Colonic mucosa (tissue), 4 donors: ENCODE measurements at regions not wholly inside any gene's neighbourhood (a gene's known extent, or its start where the extent isn't known, plus 50 kb on each side); places are given as distances from the start of the nearest gene placed in this dataset. TPM values are rescaled to one million over a fixed set of nuclear protein-coding genes. Genes with fewer than 3 reads are reported as not detected.

ENCODE experiments used
- DNase-seq: peaks from one replicate; pipeline ENCODE4 v3.0.0-alpha.2; 2020
- H3K27ac ChIP-seq: fragments of 200-600 bp; one replicate; pipeline ENCODE4 v1.8.0; 2021
- H3K27me3 ChIP-seq: fragments of 200-600 bp; one replicate; pipeline ENCODE4 v1.8.0; 2021
- H3K36me3 ChIP-seq: fragments of 200-600 bp; one replicate; pipeline ENCODE4 v1.8.0; 2021
- H3K4me1 ChIP-seq: fragments of 200-600 bp; one replicate; pipeline ENCODE4 v1.8.0; 2021; ENCODE audit warnings: mild to moderate bottlenecking
- H3K4me3 ChIP-seq: fragments of 200-600 bp; one replicate; pipeline ENCODE4 v1.8.0; 2021
- H3K9ac ChIP-seq, 2 donors: one replicate each; pipeline ENCODE4 v1.7.0; 2013; ENCODE audit warnings: control low read depth in 2 of 2, low read depth in 2 of 2, low read length in 2 of 2
- H3K9me3 ChIP-seq: fragments of 200-600 bp; one replicate; pipeline ENCODE4 v1.8.0; 2021
- CTCF ChIP-seq: fragments of 200-600 bp; IDR thresholded peaks from one replicate; pipeline ENCODE4 v1.8.0; 2022; ENCODE audit warnings: antibody characterized with exemption, mild to moderate bottlenecking
- intact Hi-C: fragments of 100-400 bp; cut with DNase I; formaldehyde crosslinking; loops from one replicate; pipeline ENCODE4 v1.14.1; 2022
- microRNA-seq: library from miRNA; unstranded; fragments of <30 nt; microRNA quantifications from one replicate; pipeline ENCODE4, GENCODE V29; 2019
- donor health status: healthy.
- donor health status: DM: no; HTN: no; CAD: no.
- donor health status: DM: no; HTN: no; CAD: no.

- Histone ChIP-seq H3K9ac (no peak overlapping the region), H3K4me3 (no peak overlapping the region), H3K4me1 (no peaks in the 10 kb centered on the region), H3K36me3 (no peaks in the 10 kb centered on the region), H3K9me3 (no peaks in the 10 kb centered on the region), H3K27ac (peak overlapping the region; percentile 11), H3K27me3 (no peaks in the 10 kb centered on the region)
- intact Hi-C loops: no loop called here
- DNase-seq: peak; percentile 80
- no peak for TF ChIP-seq CTCF
These were observed 65.7 kb upstream of the ZNF462 start for GRCh38 chr9:106797299-106797698.

- H3K27me3 ChIP-seq: no peaks in the 10 kb centered on the region
These were observed 64.8 kb upstream of the ZNF462 start for GRCh38 chr9:106798016-106798799.

GRCh38 chr9:106799152-106799551, 63.8 kb upstream of the ZNF462 start:
- intact Hi-C loops: no loop called here
- no peaks in the 10 kb centered on the region for H3K4me1 ChIP-seq
- no peaks in the 10 kb centered on the region for H3K9me3 ChIP-seq
- TF ChIP-seq CTCF: no peak
- no peaks in the 10 kb centered on the region for H3K36me3 ChIP-seq
- H3K27me3 ChIP-seq: no peaks in the 10 kb centered on the region
- no peak overlapping the region for H3K27ac ChIP-seq
- H3K9ac ChIP-seq: no peak overlapping the region
- DNase-seq: no peak
- no peak overlapping the region for H3K4me3 ChIP-seq

More at GRCh38 chr9:106798016-106798799, 64.8 kb upstream of the ZNF462 start:
- DNase-seq: no peak
- no peak overlapping the region for H3K27ac ChIP-seq
- H3K36me3 ChIP-seq: no peaks in the 10 kb centered on the region
- no peaks in the 10 kb centered on the region for H3K4me1 ChIP-seq
- no peak overlapping the region for H3K4me3 ChIP-seq
- intact Hi-C loops: no loop called here
- TF ChIP-seq CTCF: no peak
- H3K9ac ChIP-seq: no peak overlapping the region
- H3K9me3 ChIP-seq: no peaks in the 10 kb centered on the region

- Histone ChIP-seq H3K4me3 (no peak overlapping the region), H3K9ac (no peak overlapping the region), H3K9me3 (no peaks in the 10 kb centered on the region), H3K4me1 (no peaks in the 10 kb centered on the region), H3K27ac (no peak overlapping the region), H3K27me3 (no peaks in the 10 kb centered on the region), H3K36me3 (no peaks in the 10 kb centered on the region)
- TF ChIP-seq CTCF: no peak
- intact Hi-C loops: no loop called here
- no peak for DNase-seq
These were observed 62.2 kb upstream of the ZNF462 start for GRCh38 chr9:106800701-106801270.

GRCh38 chr9:106801816-106802215, 61.1 kb upstream of the ZNF462 start:
- TF ChIP-seq CTCF: no peak
- DNase-seq: no peak
- Histone ChIP-seq H3K27me3 (no peaks in the 10 kb centered on the region), H3K27ac (no peak overlapping the region), H3K9me3 (no peaks in the 10 kb centered on the region), H3K4me1 (no peaks in the 10 kb centered on the region), H3K4me3 (no peak overlapping the region), H3K36me3 (no peaks in the 10 kb centered on the region), H3K9ac (no peak overlapping the region)
- intact Hi-C loops: no loop called here

Small RNAs in the stretch of these regions (microRNA-seq; reads per million reads assigned to microRNA genes)
- not detected for gene MIR8081
